HepG2 (cell line): ENCODE measurements at regions not wholly inside any gene's neighbourhood (a gene's known extent, or its start where the extent isn't known, plus 50 kb on each side); places are given as distances from the start of the nearest gene placed in this dataset.

ENCODE experiments used
- ATAC-seq: fragments of 200-7000 bp; cut with Tn5 transposase; 3 replicates; pipeline ENCODE4 v1.9.1; 2020; ENCODE audit warnings: mild to moderate bottlenecking, moderate library complexity
- BruUV-seq: library from RNA; stranded (reverse); fragments of 400-500 nt; replicated peaks from 2 replicates; lab custom pipeline; 2021; lab: Mats Ljungman, UMichigan
- CTCF ChIA-PET: fragments of 300-600 bp; formaldehyde crosslinking; extraction: SDS; loops from one replicate; lab custom pipeline; 2021; ENCODE audit warnings: low total read pairs, inconsistent platforms, low intra/inter-chr PET ratio; lab: Yijun Ruan, JAX
- POLR2A ChIA-PET: fragments of 350-600 bp; sonication (Branson Sonifier 250); formaldehyde crosslinking; loops from one replicate; lab custom pipeline; 2020; ENCODE audit warnings: antibody characterized with exemption, inconsistent platforms; lab: Yijun Ruan, JAX
- DNase-seq: peaks from one replicate; pipeline ENCODE4 v3.0.0-alpha.2; 2015; ENCODE audit warnings: low spot score
- FAIRE-seq: peaks from 3 replicates; lab custom pipeline; 2011; peaks lifted over from hg19 to GRCh38; lab: Jason Lieb, UNC
- H2AFZ ChIP-seq: one replicate; pipeline ENCODE4 v1.6.1; 2011; ENCODE audit warnings: low read length, inconsistent platforms
- H3K27ac ChIP-seq: fragments of 300-600 bp; 3 replicates; pipeline ENCODE4 v1.8.0; 2011; ENCODE audit warnings: mixed run types, mild to moderate bottlenecking, mixed read lengths, low read length, inconsistent platforms; ENCODE audit not compliant: insufficient read depth; ENCODE audit errors: extremely low read length
- H3K27me3 ChIP-seq, 2 experiments: fragments of 200-600 bp in 1 of 2; 2 replicates in 1 of 2; 3 replicates in 1 of 2; pipeline versions ENCODE4 v1.6.0 to v1.8.0; 2011; ENCODE audit warnings: low read length in 2 of 2, mild to moderate bottlenecking in 2 of 2, moderate library complexity in 2 of 2, inconsistent platforms in 1 of 2; ENCODE audit not compliant: insufficient read depth in 2 of 2, control insufficient read depth in 1 of 2
- H3K36me3 ChIP-seq, 2 experiments: fragments of 200-600 bp in 1 of 2; replicated peaks in 1 of 2; 2 replicates in 1 of 2; 3 replicates in 1 of 2; pipeline versions ENCODE4 v1.5.1 to v1.8.0; 2011; ENCODE audit warnings: low read length in 2 of 2, inconsistent platforms in 1 of 2; ENCODE audit not compliant: insufficient read depth in 2 of 2, control insufficient read depth in 1 of 2
- H3K4me1 ChIP-seq: 2 replicates; pipeline ENCODE4 v1.5.1; 2012; ENCODE audit warnings: low read length, inconsistent platforms; ENCODE audit not compliant: insufficient read depth
- H3K4me2 ChIP-seq: 2 replicates; pipeline ENCODE4 v1.6.0; 2011; ENCODE audit warnings: low read depth, low read length, inconsistent platforms
- H3K4me3 ChIP-seq, 3 experiments: fragments of 200-600 bp in 1 of 3; sonication (generic), shearing (Covaris generic) in 1 of 3; replicated peaks in 1 of 3; 2 replicates each; pipeline ENCODE4 v1.5.1; 2011 to 2016; ENCODE audit warnings: low read length in 3 of 3, inconsistent platforms in 2 of 3, low read depth in 2 of 3, mild to moderate bottlenecking in 2 of 3, control low read depth in 1 of 3, mixed read lengths in 1 of 3; ENCODE audit not compliant: insufficient read depth in 1 of 3
- H3K79me2 ChIP-seq: one replicate; pipeline ENCODE4 v1.6.1; 2011; ENCODE audit warnings: low read length, inconsistent platforms; ENCODE audit not compliant: insufficient read depth
- H3K9ac ChIP-seq: 2 replicates; pipeline ENCODE4 v1.6.0; 2011; ENCODE audit warnings: mild to moderate bottlenecking, low read depth, low read length, inconsistent platforms; ENCODE audit not compliant: insufficient read depth
- H3K9me3 ChIP-seq: 2 replicates; pipeline ENCODE4 v1.5.1; 2012; ENCODE audit warnings: mild to moderate bottlenecking, low read length
- H4K20me1 ChIP-seq: 2 replicates; pipeline ENCODE4 v1.6.0; 2011; ENCODE audit warnings: inconsistent platforms, mild to moderate bottlenecking, low read length, moderate library complexity; ENCODE audit not compliant: insufficient read depth
- CCDC6 ChIP-seq: sonication (generic); formaldehyde crosslinking; IDR thresholded peaks from 2 replicates; pipeline ENCODE4 v1.8.1; 2022; ENCODE audit warnings: mild to moderate bottlenecking, missing genetic modification reagents, moderate library complexity
- HMGXB4 ChIP-seq, 2 experiments: sonication (generic) in 1 of 2; formaldehyde crosslinking in 1 of 2; IDR thresholded peaks; 2 replicates each; pipeline versions ENCODE4 v1.4.0 to v1.6.1; 2018 to 2020; ENCODE audit warnings: missing genetic modification reagents in 2 of 2, borderline replicate concordance in 1 of 2, low read depth in 1 of 2, mild to moderate bottlenecking in 1 of 2, missing biosample characterization in 1 of 2
- MTF1 ChIP-seq: sonication (generic); formaldehyde crosslinking; IDR thresholded peaks from 2 replicates; pipeline ENCODE4 v1.5.0; 2020; ENCODE audit warnings: missing genetic modification reagents
- MZF1 ChIP-seq: sonication (generic); formaldehyde crosslinking; IDR thresholded peaks from 2 replicates; pipeline ENCODE4 v1.8.1; 2023; ENCODE audit warnings: mild to moderate bottlenecking, missing genetic modification reagents, borderline replicate concordance
- NR0B2 ChIP-seq: sonication (generic); formaldehyde crosslinking; IDR thresholded peaks from 2 replicates; pipeline ENCODE4 v1.4.0; 2020; ENCODE audit warnings: mild to moderate bottlenecking, missing genetic modification reagents
- THRA ChIP-seq: sonication (generic); formaldehyde crosslinking; IDR thresholded peaks from 2 replicates; pipeline ENCODE4 v1.4.0; 2020; ENCODE audit warnings: missing genetic modification reagents, borderline replicate concordance
- ZNF318 ChIP-seq: sonication (generic); formaldehyde crosslinking; IDR thresholded peaks from 2 replicates; pipeline ENCODE4 v1.4.0; 2020; ENCODE audit warnings: mild to moderate bottlenecking, missing genetic modification reagents
- ZNF432 ChIP-seq: sonication (generic); formaldehyde crosslinking; IDR thresholded peaks from 2 replicates; pipeline ENCODE4 v1.5.0; 2020; ENCODE audit warnings: missing genetic modification reagents, mild to moderate bottlenecking, borderline replicate concordance
- ZNF83 ChIP-seq: sonication (generic); formaldehyde crosslinking; IDR thresholded peaks from 2 replicates; pipeline ENCODE4 v1.4.0; 2020; ENCODE audit warnings: missing genetic modification reagents, mild to moderate bottlenecking, borderline replicate concordance
- WGBS: methylation state at CpG from one replicate; pipeline ENCODE4 v1.1.6; 2017; ENCODE audit warnings: low lambda C conversion rate; 5-methylcytosine and 5-hydroxymethylcytosine counted together
- in situ Hi-C: cut with HindIII; loops from 2 replicates; pipeline ENCODE4 v1.10.0; 2017; ENCODE audit warnings: low pct_unique_long_range_greater_than_20kb; ENCODE audit not compliant: extremely low pct_ligation_motif_present
- intact Hi-C: fragments of 100-400 bp; cut with micrococcal nuclease; formaldehyde crosslinking; loops from one replicate; pipeline ENCODE4 v1.10.0; 2022; ENCODE audit not compliant: unreplicated experiment

GRCh38 chr5:98398465-98398864 lies 375.0 kb upstream of the RGMB start:
- FAIRE-seq (no peak), ATAC-seq (no peak), DNase-seq (no peak)
- H3K4me3 ChIP-seq = no peak overlapping the region
- ChIA-PET POLR2A (no interaction called here), CTCF (no interaction called here)
- WGBS = 28% methylated on average over 5 of the region's 5 CpGs
- no peaks in the 10 kb centered on the region for H3K9me3 ChIP-seq
- H3K27me3 ChIP-seq = no peaks in the 10 kb centered on the region
- no peaks in the 10 kb centered on the region for H3K36me3 ChIP-seq
- H3K9ac ChIP-seq = no peak overlapping the region
- intact Hi-C loops (no loop called here), in situ Hi-C loops (no loop called here)
- H2AFZ ChIP-seq = no peak overlapping the region
- H3K27ac ChIP-seq = no peak overlapping the region
- BruUV-seq = no TSS peak
- no peaks in the 10 kb centered on the region for H3K4me1 ChIP-seq
- TF ChIP-seq MZF1 (CRISPR knock-in tag) (no peak), CCDC6 (CRISPR knock-in tag) (no peak), THRA (no peak), MTF1 (no peak), HMGXB4 (CRISPR knock-in tag; IDR thresholded peaks at IDR 0.05; ENCODE audit: borderline replicate concordance in 1 of 2, low read depth in 1 of 2) (no peak), NR0B2 (CRISPR knock-in tag) (no peak), ZNF432 (CRISPR knock-in tag) (no peak), ZNF83 (no peak), ZNF318 (no peak)
- no peaks in the 10 kb centered on the region for H3K79me2 ChIP-seq
- no peaks in the 10 kb centered on the region for H4K20me1 ChIP-seq
- no peak overlapping the region for H3K4me2 ChIP-seq
